ENCODE measurements at regions not wholly inside any gene's neighbourhood (a gene's known extent, or its start where the extent isn't known, plus 50 kb on each side); places are given as distances from the start of the nearest gene placed in this dataset.
"Not testable (repeated sequence)": the region's sequence is repeated elsewhere in the genome, so short reads cannot be mapped to it uniquely, and the experiment has no call there.

GRCh38 chr4:23976423-23976822, 86.6 kb upstream of the PPARGC1A start:
- DNase-seq: no peak

GRCh38 chr4:23973308-23973855, 83.5 kb upstream of the PPARGC1A start:
- no peak for DNase-seq

GRCh38 chr4:23972805-23973204, 83.0 kb upstream of the PPARGC1A start:
- DNase-seq: no peak

GRCh38 chr4:23972187-23972586, 82.3 kb upstream of the PPARGC1A start:
- no peak for DNase-seq

GRCh38 chr4:23970201-23970850, 80.5 kb upstream of the PPARGC1A start:
- no peak for DNase-seq

- DNase-seq: no peak
These were observed 79.8 kb upstream of the PPARGC1A start for GRCh38 chr4:23969635-23970145.

GRCh38 chr4:23967281-23967680, 77.4 kb upstream of the PPARGC1A start:
- no peak for DNase-seq

- DNase-seq: no peak
These were observed 76.9 kb upstream of the PPARGC1A start for GRCh38 chr4:23966725-23967124.

- DNase-seq: no peak
These were observed 72.6 kb upstream of the PPARGC1A start for GRCh38 chr4:23962462-23962861.

- DNase-seq: not testable (repeated sequence)
These were observed 71.5 kb upstream of the PPARGC1A start for GRCh38 chr4:23961395-23961794.

- no peak for DNase-seq
These were observed 69.7 kb upstream of the PPARGC1A start for GRCh38 chr4:23959396-23960148.

- no peak for DNase-seq
These were observed 68.9 kb upstream of the PPARGC1A start for GRCh38 chr4:23958749-23959148.

GRCh38 chr4:23957465-23957864, 67.6 kb upstream of the PPARGC1A start:
- no peak for DNase-seq

GRCh38 chr4:23956601-23957364, 66.9 kb upstream of the PPARGC1A start:
- DNase-seq: no peak

GRCh38 chr4:23952258-23952657, 62.4 kb upstream of the PPARGC1A start:
- no peak for DNase-seq

- no peak for DNase-seq
These were observed 58.0 kb upstream of the PPARGC1A start for GRCh38 chr4:23947826-23948225.

- no peak for DNase-seq
These were observed 56.5 kb upstream of the PPARGC1A start for GRCh38 chr4:23946299-23946698.

GRCh38 chr4:23945451-23946017, 55.7 kb upstream of the PPARGC1A start:
- DNase-seq: peak; percentile 32

GRCh38 chr4:23944556-23944955, 54.7 kb upstream of the PPARGC1A start:
- not testable (repeated sequence) for DNase-seq

GRCh38 chr4:23943478-23943877, 53.6 kb upstream of the PPARGC1A start:
- DNase-seq: no peak

- DNase-seq: no peak
These were observed 52.6 kb upstream of the PPARGC1A start for GRCh38 chr4:23942471-23942870.
